GM19468 (cell line): ENCODE measurements at regions not wholly inside any gene's neighbourhood (a gene's known extent, or its start where the extent isn't known, plus 50 kb on each side); places are given as distances from the start of the nearest gene placed in this dataset.
A peak's percentile ranks its signal among the peaks of the same experiment; 100 is the strongest.
"Not testable (repeated sequence)": the region's sequence is repeated elsewhere in the genome, so short reads cannot be mapped to it uniquely, and the experiment has no call there.

Experiments
- ATAC-seq: cut with Tn5 transposase; IDR thresholded peaks from one replicate; pipeline ENCODE4 v1.9.1; 2021; ENCODE audit warnings: mild to moderate bottlenecking, moderate library complexity, moderate number of reproducible peaks; ENCODE audit not compliant: unreplicated experiment; ENCODE audit errors: extremely low read depth

GRCh38 chr3:144554889-144555288, 583.3 kb downstream of the DIPK2A start:
- no peak for ATAC-seq

GRCh38 chr3:144556392-144556791, 584.8 kb downstream of the DIPK2A start:
- ATAC-seq: peak; percentile 37

DNA sequence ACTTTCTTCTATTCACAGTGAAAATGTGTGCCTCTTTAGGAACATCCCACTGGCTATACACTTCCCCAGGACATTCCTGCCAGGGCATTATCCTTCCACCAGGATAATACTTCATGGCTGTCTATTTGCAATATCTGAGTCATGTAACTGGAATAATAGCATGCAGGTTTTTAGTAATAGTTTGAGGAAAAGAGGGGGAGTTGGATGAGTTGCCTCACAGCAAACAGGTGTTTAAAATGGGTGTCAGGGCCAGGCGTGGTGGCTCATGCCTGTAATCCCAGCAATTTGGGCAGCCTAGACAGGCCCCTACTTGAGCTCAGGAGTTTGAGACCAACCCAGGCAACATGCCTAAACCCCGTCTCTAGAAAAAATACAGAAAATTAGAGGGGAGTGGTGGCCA, 585.9 kb downstream of the DIPK2A start:
- no peak for ATAC-seq

DNA sequence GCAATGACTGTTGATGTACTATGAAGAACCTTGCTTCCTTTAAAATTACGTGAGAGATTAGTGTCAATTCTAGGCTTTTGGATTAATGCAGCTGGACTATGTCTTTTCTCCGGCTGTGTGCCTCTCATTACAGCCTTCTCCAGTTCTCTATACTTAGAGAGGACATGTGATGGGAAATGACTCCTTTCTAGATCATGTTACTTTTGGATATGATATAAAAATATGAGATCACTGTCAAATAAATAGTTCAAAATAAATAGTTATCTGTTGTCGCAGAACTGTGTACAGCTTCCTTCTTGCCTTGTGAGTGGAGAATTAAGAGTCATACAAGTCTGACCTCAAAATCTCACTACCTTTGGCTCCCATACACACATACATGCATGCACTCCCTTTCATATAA, 592.4 kb downstream of the DIPK2A start:
- no peak for ATAC-seq

- ATAC-seq: no peak
Observed at GRCh38 chr3:144566320-144566719, 594.7 kb downstream of the DIPK2A start.

DNA sequence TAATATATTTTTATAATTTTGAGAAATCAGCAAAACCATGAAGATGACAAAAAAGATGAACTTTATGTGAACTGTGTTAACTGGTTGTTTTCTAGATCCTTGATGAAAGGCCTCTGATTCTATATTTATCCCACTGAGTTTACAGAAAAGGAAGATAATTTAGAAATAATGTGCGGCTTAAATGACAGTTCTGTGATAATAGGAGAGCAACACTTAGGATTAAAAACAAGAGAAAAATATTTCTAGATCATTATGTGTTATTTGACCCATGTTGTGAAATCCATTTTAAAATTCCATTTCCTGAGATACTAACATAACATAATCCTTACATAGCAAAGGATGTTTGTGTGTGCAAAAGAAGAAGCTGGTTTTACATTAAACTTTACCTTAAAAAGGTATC, 598.0 kb downstream of the DIPK2A start:
- no peak for ATAC-seq

DNA sequence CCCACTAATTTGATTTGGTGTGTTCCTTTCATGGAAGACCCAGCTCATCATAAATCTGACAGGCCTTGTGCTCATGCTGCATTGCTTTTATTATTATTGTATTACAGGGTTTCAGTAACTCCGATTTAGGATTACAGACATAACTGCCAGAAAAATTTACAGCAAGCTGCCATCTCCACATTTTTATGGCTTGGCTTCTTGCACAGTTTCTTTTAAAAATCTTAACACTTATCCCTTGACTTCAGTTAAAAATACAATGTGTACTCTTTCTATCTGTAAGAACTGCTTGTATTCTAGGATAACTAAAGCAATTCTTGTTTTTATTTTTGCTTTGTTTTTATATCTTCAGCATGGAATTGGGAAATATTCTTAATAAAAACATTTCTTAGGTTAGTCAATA, 612.2 kb downstream of the DIPK2A start:
- ATAC-seq: no peak

GRCh38 chr3:144585408-144585807, 613.8 kb downstream of the DIPK2A start:
- ATAC-seq: no peak

GRCh38 chr3:144585953-144586352, 614.3 kb downstream of the DIPK2A start:
- ATAC-seq: no peak

- no peak for ATAC-seq
Observed at GRCh38 chr3:144586382-144586781, 614.8 kb downstream of the DIPK2A start.

- ATAC-seq: no peak
Observed at GRCh38 chr3:144590854-144591253, 619.2 kb downstream of the DIPK2A start.

GRCh38 chr3:144593881-144594280, 622.3 kb downstream of the DIPK2A start:
- no peak for ATAC-seq

GRCh38 chr3:144620236-144620635, 648.6 kb downstream of the DIPK2A start:
- not testable (repeated sequence) for ATAC-seq

DNA sequence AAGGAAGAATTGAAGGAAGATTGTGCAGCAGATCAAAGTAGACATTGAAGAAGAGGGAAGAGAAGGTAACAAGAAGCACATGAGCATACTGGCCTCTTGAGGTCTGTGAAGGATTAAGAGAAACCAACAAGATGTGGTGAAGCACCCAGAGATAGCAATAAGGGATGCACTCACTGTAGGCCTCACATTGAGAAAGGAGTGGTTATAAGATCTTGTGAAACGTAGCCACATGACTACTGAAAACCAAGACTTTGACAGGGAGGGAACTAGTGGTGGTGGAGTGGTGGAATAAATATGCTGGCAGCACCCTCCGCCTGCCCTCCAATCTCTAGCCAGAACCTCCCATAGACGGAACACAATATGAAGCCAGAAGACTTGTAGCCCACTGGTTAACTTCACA, 651.2 kb downstream of the DIPK2A start:
- ATAC-seq: no peak

GRCh38 chr3:144624656-144625055, 653.0 kb downstream of the DIPK2A start:
- no peak for ATAC-seq

DNA sequence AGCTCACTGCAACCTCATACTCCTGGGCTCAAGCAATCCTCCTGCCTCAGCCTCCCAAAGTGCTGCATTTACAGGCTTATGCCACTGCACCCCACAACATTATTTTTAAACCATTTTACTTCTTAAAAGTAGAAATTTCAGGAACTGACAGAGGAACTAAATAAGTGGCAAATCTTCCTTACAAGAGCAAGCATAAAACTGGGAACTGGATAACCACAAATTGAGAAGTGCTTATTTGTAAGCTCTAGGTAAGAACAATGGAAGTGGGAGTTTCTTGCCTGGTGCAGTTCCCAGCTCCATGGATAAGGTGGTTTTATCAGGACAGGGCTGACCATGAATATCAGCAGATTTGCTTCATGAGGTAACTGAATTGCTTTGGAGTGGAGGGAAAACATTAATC, 655.2 kb downstream of the DIPK2A start:
- no peak for ATAC-seq

- no peak for ATAC-seq
Observed at GRCh38 chr3:144629381-144629780, 657.8 kb downstream of the DIPK2A start.

DNA sequence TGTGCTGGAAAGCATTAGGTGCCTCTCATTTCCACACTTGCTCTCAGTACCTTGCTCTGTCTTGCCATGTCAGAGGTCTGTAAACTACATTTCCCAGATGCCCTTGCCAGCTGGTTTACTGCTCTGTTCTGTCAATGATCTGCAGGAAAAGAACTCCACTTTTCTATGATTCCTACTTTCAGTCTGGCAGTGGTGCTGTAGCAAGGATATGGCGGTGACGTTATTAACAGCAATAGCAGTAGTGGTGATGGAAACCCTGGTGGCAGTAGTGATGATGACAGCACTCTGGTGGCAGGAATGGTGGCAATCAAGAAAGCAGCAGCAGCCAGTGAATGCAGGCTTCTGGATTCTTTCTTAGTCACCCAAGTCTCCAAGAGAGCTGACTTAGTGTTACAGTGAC, 665.2 kb downstream of the DIPK2A start:
- no peak for ATAC-seq

GRCh38 chr3:144638009-144638408, 666.4 kb downstream of the DIPK2A start:
- ATAC-seq: no peak

DNA sequence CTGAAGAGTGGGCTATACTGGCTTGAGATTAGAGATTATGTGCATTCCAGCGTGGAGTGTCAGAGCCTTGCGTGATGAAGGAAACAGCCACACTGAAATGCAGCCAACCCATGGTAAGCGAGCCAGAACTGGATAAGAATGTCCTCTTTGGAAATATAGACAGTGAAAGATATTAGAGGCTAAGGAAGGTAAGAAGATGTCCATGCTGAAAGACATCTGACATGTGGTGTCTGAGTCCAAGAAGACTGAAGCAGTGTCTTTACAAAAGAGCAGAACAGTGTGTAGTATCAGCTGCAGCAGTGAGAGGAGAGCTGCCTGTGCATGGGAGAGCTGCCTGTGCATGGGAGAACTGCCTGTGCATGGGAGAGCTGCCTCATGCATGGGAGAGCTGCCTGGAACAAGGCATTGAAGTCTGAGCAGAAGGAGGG, 672.2 kb downstream of the DIPK2A start:
- no peak for ATAC-seq

DNA sequence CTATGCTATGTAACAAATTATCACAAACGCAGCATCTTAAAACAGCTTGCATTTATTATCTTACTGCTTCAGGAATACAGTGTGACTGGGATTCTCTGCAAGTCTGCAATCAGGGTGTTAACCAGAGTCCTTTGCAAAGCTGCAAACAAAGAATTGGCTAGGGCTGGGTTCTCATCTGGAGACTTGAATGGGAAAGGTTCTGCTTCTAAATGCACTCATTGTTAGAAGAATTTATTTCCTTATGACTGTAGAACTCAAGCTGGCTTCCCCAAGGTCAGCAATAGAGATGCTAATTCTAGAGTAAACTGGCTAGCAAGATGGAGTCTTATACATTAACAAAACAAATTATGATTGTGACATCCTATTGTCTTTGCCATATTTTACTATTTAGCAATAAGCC, 673.7 kb downstream of the DIPK2A start:
- no peak for ATAC-seq

- no peak for ATAC-seq
Observed at GRCh38 chr3:144650380-144650779, 678.8 kb downstream of the DIPK2A start.

DNA sequence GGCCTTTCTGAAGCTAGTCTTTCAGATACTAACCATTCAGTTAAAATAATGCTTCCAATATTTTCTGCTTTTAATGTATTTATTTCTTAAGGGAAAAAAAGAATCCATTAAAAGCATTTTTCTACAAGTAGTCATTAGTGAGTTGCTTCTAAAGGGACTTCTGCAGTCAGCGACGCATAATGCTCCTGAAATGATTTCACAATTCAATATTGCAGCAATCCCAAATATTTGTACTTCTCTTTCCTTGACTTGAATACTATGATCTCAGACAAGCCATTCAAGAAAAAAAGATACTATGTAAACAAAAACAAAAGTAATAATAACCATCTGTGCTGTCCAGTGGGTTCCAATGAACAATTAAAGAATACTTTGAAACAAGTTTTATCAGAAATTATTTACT, 681.0 kb downstream of the DIPK2A start:
- ATAC-seq: no peak
